ENCODE measurements at regions not wholly inside any gene's neighbourhood (a gene's known extent, or its start where the extent isn't known, plus 50 kb on each side); places are given as distances from the start of the nearest gene placed in this dataset.

GRCh38 chr16:60811051-60811608 is 1225.1 kb downstream of the CDH8 start:
- Histone ChIP-seq H3K9me3 (no peaks in the 10 kb centered on the region), H3K27ac (no peak overlapping the region), H3K4me1 (no peaks in the 10 kb centered on the region), H3K4me3 (no peak overlapping the region), H3K4me2 (no peak overlapping the region)
- CTCF ChIA-PET: no interaction called here
- ATAC-seq: no peak
- POLR2A ChIA-PET: no interaction called here
- 28% methylated on average over 6 of the region's 6 CpGs for WGBS (ENCODE audit: missing lambda C conversion rate)
- FAIRE-seq: no peak
- no peak for DNase-seq (ENCODE audit: low read depth in 1 of 2, low spot score in 1 of 2)
- TF ChIP-seq NFE2L2 (conservative IDR thresholded peaks at IDR 0.05; ENCODE audit: low read length): no peak
- TF ChIP-seq ZSCAN20 (CRISPR knock-in tag; IDR thresholded peaks at IDR 0.05): no peak
- TF ChIP-seq JUN (IDR thresholded peaks at IDR 0.05): no peak
- TF ChIP-seq HOXA7 (CRISPR knock-in tag; IDR thresholded peaks at IDR 0.05): no peak
- TF ChIP-seq KDM5A (IDR thresholded peaks at IDR 0.05): no peak
- no peak for TF ChIP-seq RNF2 (IDR thresholded peaks at IDR 0.05; ENCODE audit: borderline replicate concordance, low read depth)

GRCh38 chr16:60810250-60810649 is 1226.0 kb downstream of the CDH8 start:
- DNase-seq (ENCODE audit: low read depth in 1 of 2, low spot score in 1 of 2): no peak
- FAIRE-seq: no peak
- TF ChIP-seq ZNF302 (CRISPR knock-in tag; IDR thresholded peaks at IDR 0.05) (no peak), HOXB13 (CRISPR knock-in tag; IDR thresholded peaks at IDR 0.05; ENCODE audit: low read depth) (no peak), BHLHE40 (IDR thresholded peaks at IDR 0.05; ENCODE audit: low read depth, low read length) (no peak), MAZ (IDR thresholded peaks at IDR 0.05; ENCODE audit: borderline replicate concordance, low read depth, low read length) (no peak), CTCF (IDR thresholded peaks at IDR 0.05) (no peak), ZC3H11A (IDR thresholded peaks at IDR 0.05) (no peak), TFCP2L1 (CRISPR knock-in tag; IDR thresholded peaks at IDR 0.05) (no peak), ELK1 (IDR thresholded peaks at IDR 0.05; ENCODE audit: low read depth, low read length) (no peak), GATA3 (IDR thresholded peaks at IDR 0.05; ENCODE audit: borderline replicate concordance) (no peak)
- TF ChIP-seq, protein P1, sequence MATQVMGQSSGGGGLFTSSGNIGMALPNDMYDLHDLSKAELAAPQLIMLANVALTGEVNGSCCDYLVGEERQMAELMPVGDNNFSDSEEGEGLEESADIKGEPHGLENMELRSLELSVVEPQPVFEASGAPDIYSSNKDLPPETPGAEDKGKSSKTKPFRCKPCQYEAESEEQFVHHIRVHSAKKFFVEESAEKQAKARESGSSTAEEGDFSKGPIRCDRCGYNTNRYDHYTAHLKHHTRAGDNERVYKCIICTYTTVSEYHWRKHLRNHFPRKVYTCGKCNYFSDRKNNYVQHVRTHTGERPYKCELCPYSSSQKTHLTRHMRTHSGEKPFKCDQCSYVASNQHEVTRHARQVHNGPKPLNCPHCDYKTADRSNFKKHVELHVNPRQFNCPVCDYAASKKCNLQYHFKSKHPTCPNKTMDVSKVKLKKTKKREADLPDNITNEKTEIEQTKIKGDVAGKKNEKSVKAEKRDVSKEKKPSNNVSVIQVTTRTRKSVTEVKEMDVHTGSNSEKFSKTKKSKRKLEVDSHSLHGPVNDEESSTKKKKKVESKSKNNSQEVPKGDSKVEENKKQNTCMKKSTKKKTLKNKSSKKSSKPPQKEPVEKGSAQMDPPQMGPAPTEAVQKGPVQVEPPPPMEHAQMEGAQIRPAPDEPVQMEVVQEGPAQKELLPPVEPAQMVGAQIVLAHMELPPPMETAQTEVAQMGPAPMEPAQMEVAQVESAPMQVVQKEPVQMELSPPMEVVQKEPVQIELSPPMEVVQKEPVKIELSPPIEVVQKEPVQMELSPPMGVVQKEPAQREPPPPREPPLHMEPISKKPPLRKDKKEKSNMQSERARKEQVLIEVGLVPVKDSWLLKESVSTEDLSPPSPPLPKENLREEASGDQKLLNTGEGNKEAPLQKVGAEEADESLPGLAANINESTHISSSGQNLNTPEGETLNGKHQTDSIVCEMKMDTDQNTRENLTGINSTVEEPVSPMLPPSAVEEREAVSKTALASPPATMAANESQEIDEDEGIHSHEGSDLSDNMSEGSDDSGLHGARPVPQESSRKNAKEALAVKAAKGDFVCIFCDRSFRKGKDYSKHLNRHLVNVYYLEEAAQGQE (IDR thresholded peaks at IDR 0.05): no peak
- no peaks in the 10 kb centered on the region for H3K9me3 ChIP-seq
- ChIA-PET POLR2A (no interaction called here), CTCF (no interaction called here)
- no peak for ATAC-seq
- no peak overlapping the region for H3K4me3 ChIP-seq
- H3K27ac ChIP-seq: no peak overlapping the region
- H3K4me1 ChIP-seq: no peaks in the 10 kb centered on the region
- no peak overlapping the region for H3K4me2 ChIP-seq

GRCh38 chr16:60792437-60792836 is 1243.8 kb downstream of the CDH8 start:
- no peak overlapping the region for H3K4me3 ChIP-seq
- WGBS (ENCODE audit: missing lambda C conversion rate): 0% methylated on average over 2 of the region's 2 CpGs
- no peak overlapping the region for H3K4me2 ChIP-seq
- POLR2A ChIA-PET: no interaction called here
- no peaks in the 10 kb centered on the region for H3K9me3 ChIP-seq
- CTCF ChIA-PET: interaction anchor here (0.7 kb wide), 1 partner anchor 1292 kb away, joined by 3 read pairs; no protein-coding TSS in a partner anchor
- TF ChIP-seq NFE2L2 (conservative IDR thresholded peaks at IDR 0.05; ENCODE audit: low read length) (no peak), FOSB (CRISPR knock-in tag; IDR thresholded peaks at IDR 0.05) (no peak), RFX5 (IDR thresholded peaks at IDR 0.05) (no peak), HDAC2 (IDR thresholded peaks at IDR 0.05) (no peak), NR3C1 (IDR thresholded peaks at IDR 0.05) (no peak), JUN (IDR thresholded peaks at IDR 0.05) (no peak), CHD4 (IDR thresholded peaks at IDR 0.05; ENCODE audit: borderline replicate concordance) (no peak), EHMT2 (IDR thresholded peaks at IDR 0.05; ENCODE audit: low read depth) (no peak), KDM1A (IDR thresholded peaks at IDR 0.05; ENCODE audit: low read depth) (no peak), JUNB (IDR thresholded peaks at IDR 0.05) (no peak), FOSL2 (IDR thresholded peaks at IDR 0.05) (no peak), FOSL2 (CRISPR knock-in tag; IDR thresholded peaks at IDR 0.05) (no peak), ZC3H11A (IDR thresholded peaks at IDR 0.05) (no peak), ESRRA (IDR thresholded peaks at IDR 0.05; ENCODE audit: borderline replicate concordance, low read length) (no peak)
- TF ChIP-seq, protein P2, sequence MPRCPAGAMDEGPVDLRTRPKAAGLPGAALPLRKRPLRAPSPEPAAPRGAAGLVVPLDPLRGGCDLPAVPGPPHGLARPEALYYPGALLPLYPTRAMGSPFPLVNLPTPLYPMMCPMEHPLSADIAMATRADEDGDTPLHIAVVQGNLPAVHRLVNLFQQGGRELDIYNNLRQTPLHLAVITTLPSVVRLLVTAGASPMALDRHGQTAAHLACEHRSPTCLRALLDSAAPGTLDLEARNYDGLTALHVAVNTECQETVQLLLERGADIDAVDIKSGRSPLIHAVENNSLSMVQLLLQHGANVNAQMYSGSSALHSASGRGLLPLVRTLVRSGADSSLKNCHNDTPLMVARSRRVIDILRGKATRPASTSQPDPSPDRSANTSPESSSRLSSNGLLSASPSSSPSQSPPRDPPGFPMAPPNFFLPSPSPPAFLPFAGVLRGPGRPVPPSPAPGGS (IDR thresholded peaks at IDR 0.05): no peak
- ATAC-seq: no peak
- H3K27ac ChIP-seq: no peak overlapping the region
- no peaks in the 10 kb centered on the region for H3K4me1 ChIP-seq
- no peak for DNase-seq (ENCODE audit: low read depth in 1 of 2, low spot score in 1 of 2)
- no peak for FAIRE-seq
